Lower lobe of right lung (tissue), 2 donors: ENCODE measurements at regions not wholly inside any gene's neighbourhood (a gene's known extent, or its start where the extent isn't known, plus 50 kb on each side); places are given as distances from the start of the nearest gene placed in this dataset.

ENCODE experiments used
- ATAC-seq, 2 donors: fragments of 200-7000 bp; cut with Tn5 transposase; one replicate each; pipeline ENCODE4 v1.9.1; 2020 to 2022; ENCODE audit warnings: mild to moderate bottlenecking in 2 of 2, moderate library complexity in 2 of 2
- DNase-seq: peaks from one replicate; pipeline ENCODE4 v3.0.0-alpha.2; 2020
- H3K27ac ChIP-seq: fragments of 200-600 bp; one replicate; pipeline ENCODE4 v1.8.0; 2022
- H3K27me3 ChIP-seq: fragments of 200-600 bp; one replicate; pipeline ENCODE4 v1.8.0; 2022; ENCODE audit warnings: low read depth
- H3K36me3 ChIP-seq: fragments of 200-600 bp; one replicate; pipeline ENCODE4 v1.8.0; 2022; ENCODE audit warnings: mild to moderate bottlenecking
- H3K4me1 ChIP-seq: fragments of 200-600 bp; one replicate; pipeline ENCODE4 v1.8.0; 2022
- H3K4me3 ChIP-seq: fragments of 200-600 bp; one replicate; pipeline ENCODE4 v1.8.0; 2022; ENCODE audit warnings: mild to moderate bottlenecking
- H3K9me3 ChIP-seq: fragments of 200-600 bp; one replicate; pipeline ENCODE4 v1.8.0; 2022
- intact Hi-C: fragments of 100-400 bp; cut with DNase I; formaldehyde crosslinking; loops from one replicate; pipeline ENCODE4 v1.11.0; 2022
- TF ChIP-seq, protein P1 (sequence below): fragments of 200-600 bp; IDR thresholded peaks from one replicate; pipeline ENCODE4 v1.8.0; 2022; ENCODE audit warnings: antibody characterized with exemption, mild to moderate bottlenecking
- donor health status: DM: no; HTN: yes; CAD: no; lungs with severe emphysema.

DNA sequence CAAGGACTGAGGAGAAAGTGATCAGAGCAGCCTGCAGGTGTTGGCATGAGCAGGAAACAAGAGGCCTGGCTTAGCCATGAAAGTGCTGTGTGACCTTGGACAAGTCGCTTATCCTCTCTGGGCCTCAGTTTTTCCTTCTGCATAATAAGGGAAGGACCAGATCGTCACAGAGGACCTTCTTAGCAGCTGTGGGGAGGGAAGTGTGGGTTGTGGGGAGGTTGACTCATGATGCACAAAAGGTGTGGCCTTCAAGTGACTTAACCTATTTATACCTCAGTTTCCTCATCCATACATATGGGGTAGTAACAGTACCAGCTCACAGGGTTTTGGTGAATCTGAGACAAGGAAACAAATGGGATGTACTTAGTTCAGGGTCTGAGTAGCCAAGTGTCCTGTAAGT lies 658.8 kb downstream of the MATN1 start:
- Histone ChIP-seq H3K4me3 (no peak overlapping the region), H3K27ac (no peak overlapping the region), H3K36me3 (no peaks in the 10 kb centered on the region), H3K4me1 (no peaks in the 10 kb centered on the region), H3K27me3 (peaks cover 5% of the 10 kb centered on the region), H3K9me3 (no peaks in the 10 kb centered on the region)
- ATAC-seq (no peak), DNase-seq (no peak)
- intact Hi-C loops, result no loop called here
- TF ChIP-seq, protein P1, sequence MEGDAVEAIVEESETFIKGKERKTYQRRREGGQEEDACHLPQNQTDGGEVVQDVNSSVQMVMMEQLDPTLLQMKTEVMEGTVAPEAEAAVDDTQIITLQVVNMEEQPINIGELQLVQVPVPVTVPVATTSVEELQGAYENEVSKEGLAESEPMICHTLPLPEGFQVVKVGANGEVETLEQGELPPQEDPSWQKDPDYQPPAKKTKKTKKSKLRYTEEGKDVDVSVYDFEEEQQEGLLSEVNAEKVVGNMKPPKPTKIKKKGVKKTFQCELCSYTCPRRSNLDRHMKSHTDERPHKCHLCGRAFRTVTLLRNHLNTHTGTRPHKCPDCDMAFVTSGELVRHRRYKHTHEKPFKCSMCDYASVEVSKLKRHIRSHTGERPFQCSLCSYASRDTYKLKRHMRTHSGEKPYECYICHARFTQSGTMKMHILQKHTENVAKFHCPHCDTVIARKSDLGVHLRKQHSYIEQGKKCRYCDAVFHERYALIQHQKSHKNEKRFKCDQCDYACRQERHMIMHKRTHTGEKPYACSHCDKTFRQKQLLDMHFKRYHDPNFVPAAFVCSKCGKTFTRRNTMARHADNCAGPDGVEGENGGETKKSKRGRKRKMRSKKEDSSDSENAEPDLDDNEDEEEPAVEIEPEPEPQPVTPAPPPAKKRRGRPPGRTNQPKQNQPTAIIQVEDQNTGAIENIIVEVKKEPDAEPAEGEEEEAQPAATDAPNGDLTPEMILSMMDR, result no peak

DNA sequence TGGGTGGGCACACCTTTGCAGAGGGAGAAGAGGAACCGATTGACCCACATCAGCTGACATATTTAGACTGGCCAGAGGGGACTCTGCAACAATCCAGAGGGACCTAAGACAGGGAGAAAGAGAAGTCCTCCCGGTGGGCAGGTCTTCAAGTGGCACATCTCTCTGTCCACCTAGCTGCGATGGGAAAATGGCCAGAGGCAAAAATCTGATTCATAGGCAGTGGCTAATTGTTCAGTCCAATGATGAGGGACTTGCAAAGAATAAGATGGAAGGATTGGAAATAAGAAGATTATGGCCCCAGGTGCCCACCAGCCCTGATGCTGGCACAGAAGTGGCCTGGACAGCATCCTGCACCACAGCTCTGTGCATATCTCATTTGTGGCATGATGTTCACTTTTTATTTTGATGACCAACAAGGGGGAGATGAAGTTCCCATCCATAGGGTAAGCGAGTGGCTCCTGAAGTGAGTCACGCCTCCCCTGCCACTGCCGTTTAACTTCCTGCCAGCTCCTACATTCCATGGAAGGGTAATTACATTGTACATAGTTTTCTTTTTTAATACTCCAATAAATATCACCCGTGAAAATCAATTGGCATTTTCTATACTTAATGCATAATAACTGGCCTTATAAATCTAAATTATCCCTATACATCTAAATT lies 659.6 kb downstream of the MATN1 start:
- Histone ChIP-seq H3K36me3 (no peaks in the 10 kb centered on the region), H3K4me1 (no peaks in the 10 kb centered on the region)

DNA sequence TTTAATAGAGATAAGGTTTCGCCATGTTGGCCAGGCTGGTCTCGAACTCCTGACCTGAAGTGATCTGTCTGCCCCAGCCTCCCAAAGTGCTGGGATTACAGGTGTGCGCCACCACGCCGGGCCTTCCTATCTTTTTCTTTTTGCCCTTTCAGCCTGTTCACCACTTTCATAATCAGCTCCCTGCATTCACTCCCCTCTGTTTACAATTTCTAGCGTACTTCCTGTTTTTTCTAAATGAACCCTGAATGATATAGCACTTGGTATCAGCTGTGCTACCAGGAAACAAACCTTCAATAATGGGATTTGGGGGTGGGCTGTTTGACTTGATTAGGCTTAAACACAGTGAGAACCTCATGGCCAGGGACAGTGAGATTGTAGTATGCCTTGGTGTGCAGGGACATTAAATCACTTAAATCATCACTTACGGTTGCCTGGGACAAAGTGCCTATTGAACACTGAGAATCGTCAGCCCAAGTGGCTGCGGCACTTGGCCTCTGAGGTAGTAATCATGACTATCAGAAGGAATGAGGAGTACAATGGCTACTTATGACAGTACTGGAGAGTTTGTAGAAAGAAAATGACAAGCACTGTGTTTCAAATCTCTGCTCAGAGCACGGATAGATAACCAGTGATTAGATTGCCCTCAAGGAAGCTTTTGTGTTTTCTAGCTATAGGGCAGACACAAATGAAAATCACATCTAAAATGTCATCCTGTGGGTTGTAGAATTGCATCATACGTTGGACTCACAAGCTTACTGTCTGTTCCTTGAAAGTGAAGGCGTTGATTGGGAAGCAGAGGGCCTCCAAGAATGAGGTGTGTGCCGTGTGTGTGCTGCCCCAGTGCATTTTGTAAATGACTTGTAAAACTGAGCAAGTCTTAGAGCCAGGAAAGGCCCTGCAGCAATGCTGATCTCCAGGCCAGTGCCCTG lies 661.8 kb downstream of the MATN1 start:
- no peak for ATAC-seq
- Histone ChIP-seq H3K36me3 (no peaks in the 10 kb centered on the region), H3K9me3 (no peaks in the 10 kb centered on the region), H3K4me1 (no peaks in the 10 kb centered on the region), H3K4me3 (no peak overlapping the region), H3K27me3 (peaks cover 4% of the 10 kb centered on the region), H3K27ac (no peak overlapping the region)
- no peak for DNase-seq
- intact Hi-C loops, result no loop called here
- TF ChIP-seq, protein P1, result no peak

More for the DNA sequence above, 659.6 kb downstream of the MATN1 start:
- TF ChIP-seq, protein P1, result no peak
- no peak for DNase-seq
- no peak for ATAC-seq
- H3K27ac ChIP-seq, result no peak overlapping the region
- H3K27me3 ChIP-seq, result peaks cover 5% of the 10 kb centered on the region
- intact Hi-C loops, result no loop called here
- no peaks in the 10 kb centered on the region for H3K9me3 ChIP-seq
- no peak overlapping the region for H3K4me3 ChIP-seq

DNA sequence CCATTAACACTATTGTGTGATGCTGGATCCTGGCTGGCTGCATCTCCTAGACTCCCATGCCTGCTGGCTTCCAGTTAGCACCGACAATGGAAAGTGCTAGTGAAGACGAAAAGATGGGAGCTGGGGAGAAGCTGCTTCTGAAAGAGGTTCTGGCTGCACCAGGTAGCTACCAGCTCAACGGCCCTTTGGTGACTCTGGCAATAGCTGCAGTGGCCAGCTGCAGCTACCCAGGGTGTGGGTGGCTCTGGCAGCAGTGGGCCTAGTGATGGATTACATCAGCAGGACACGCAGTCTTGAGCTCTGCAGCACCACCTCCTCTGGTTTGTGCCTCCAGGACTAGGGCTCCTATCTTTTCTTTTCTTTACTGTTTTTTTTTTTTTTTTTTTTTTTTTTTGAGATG lies 662.6 kb downstream of the MATN1 start:
- ATAC-seq (no peak), DNase-seq (no peak)
- Histone ChIP-seq H3K4me1 (no peaks in the 10 kb centered on the region), H3K4me3 (no peak overlapping the region), H3K27ac (no peak overlapping the region), H3K27me3 (peaks cover 9% of the 10 kb centered on the region), H3K36me3 (no peaks in the 10 kb centered on the region), H3K9me3 (no peaks in the 10 kb centered on the region)
- TF ChIP-seq, protein P1, result no peak
- intact Hi-C loops, result no loop called here

DNA sequence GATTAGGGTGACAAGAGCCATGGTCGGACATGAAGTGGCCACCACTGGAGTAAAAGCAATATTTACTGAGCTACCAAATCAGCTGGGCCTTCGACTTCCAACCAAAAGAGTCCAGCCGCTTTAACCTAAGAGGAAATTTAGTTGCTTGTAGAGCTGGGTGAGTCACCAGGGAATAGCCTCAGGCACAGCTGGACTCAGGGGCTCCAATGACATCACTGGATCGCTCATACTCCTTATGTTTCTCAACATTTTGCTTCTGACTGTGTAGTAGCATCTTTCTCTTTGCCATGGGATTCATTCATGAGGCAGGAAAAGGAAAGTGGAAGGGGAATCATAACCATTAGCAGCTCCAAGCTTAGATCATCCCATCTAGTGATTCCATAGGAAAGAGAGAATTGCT lies 664.4 kb downstream of the MATN1 start:
- no peaks in the 10 kb centered on the region for H3K4me1 ChIP-seq
- intact Hi-C loops, result no loop called here
- ATAC-seq (no peak), DNase-seq (no peak)
- no peak overlapping the region for H3K4me3 ChIP-seq
- H3K36me3 ChIP-seq, result no peaks in the 10 kb centered on the region
- peaks cover 14% of the 10 kb centered on the region for H3K27me3 ChIP-seq
- TF ChIP-seq, protein P1, result no peak
- H3K9me3 ChIP-seq, result no peaks in the 10 kb centered on the region
- no peak overlapping the region for H3K27ac ChIP-seq
